ENCODE measurements at regions not wholly inside any gene's neighbourhood (a gene's known extent, or its start where the extent isn't known, plus 50 kb on each side); places are given as distances from the start of the nearest gene placed in this dataset.
"Not testable (repeated sequence)": the region's sequence is repeated elsewhere in the genome, so short reads cannot be mapped to it uniquely, and the experiment has no call there.

DNA sequence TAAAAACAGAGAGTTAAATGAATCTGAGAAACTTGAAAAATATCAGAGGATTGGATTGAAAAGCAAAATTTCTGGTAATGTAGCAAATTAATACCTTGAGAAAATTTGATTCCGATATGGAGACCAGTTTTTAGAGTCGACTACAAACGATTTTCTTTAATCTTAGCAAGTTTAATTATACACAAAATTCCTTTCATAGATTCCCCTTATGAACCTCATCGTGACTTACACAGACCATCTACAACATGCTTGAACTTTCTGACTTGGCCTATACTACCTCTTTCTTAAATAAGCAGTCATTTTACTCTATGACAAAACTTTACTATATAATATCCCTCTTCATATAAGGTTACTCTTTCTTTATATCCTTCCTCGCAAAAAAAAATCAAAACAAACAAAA is 769.6 kb upstream of the CRIM1 start:
- WGBS, 2 donors: 88 to 89% methylated on average over 5 of the region's 5 CpGs

DNA sequence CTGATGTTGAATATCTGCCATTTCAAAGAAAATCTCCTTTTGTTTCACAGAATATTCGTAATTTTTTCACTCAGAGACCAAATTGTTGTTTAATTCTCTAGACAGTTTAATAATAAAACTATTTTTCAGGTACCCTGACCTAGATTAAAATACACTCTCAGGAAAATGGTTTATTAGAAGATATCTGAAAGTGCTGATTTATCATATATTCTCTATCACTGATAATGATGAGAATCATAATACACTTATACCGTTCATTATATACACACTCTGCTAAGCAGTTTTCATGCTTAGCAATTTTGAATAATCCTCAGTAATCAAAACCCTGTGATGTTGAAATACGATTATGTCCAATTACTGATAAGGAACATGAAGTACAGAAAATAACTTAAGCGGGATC is 772.9 kb upstream of the CRIM1 start:
- H3K9me3 ChIP-seq: peaks cover 0 to 2% (median 0%) of the 10 kb centered on the region in 4 donors
- H3K27me3 ChIP-seq: no peaks in the 10 kb centered on the region
- no peak overlapping the region for H3K27ac ChIP-seq
- H3K4me3 ChIP-seq: no peak overlapping the region
- no peaks in the 10 kb centered on the region for H3K4me1 ChIP-seq
- H3K36me3 ChIP-seq: no peaks in the 10 kb centered on the region
- no peak for DNase-seq (ENCODE audit: low spot score in 2 of 2)
- TF ChIP-seq POLR2A (IDR thresholded peaks at IDR 0.05) (no peak), EP300 (IDR thresholded peaks at IDR 0.05) (no peak)
- TF ChIP-seq, protein P1, sequence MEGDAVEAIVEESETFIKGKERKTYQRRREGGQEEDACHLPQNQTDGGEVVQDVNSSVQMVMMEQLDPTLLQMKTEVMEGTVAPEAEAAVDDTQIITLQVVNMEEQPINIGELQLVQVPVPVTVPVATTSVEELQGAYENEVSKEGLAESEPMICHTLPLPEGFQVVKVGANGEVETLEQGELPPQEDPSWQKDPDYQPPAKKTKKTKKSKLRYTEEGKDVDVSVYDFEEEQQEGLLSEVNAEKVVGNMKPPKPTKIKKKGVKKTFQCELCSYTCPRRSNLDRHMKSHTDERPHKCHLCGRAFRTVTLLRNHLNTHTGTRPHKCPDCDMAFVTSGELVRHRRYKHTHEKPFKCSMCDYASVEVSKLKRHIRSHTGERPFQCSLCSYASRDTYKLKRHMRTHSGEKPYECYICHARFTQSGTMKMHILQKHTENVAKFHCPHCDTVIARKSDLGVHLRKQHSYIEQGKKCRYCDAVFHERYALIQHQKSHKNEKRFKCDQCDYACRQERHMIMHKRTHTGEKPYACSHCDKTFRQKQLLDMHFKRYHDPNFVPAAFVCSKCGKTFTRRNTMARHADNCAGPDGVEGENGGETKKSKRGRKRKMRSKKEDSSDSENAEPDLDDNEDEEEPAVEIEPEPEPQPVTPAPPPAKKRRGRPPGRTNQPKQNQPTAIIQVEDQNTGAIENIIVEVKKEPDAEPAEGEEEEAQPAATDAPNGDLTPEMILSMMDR (IDR thresholded peaks at IDR 0.05): no peak
- WGBS, 2 donors: 78 to 81% methylated on average over 4 of the region's 4 CpGs

More for the DNA sequence above, 769.6 kb upstream of the CRIM1 start:
- no peak overlapping the region for H3K27ac ChIP-seq
- DNase-seq (ENCODE audit: low spot score in 2 of 2): no peak
- no peaks in the 10 kb centered on the region for H3K36me3 ChIP-seq
- peaks cover 0 to 2% (median 0%) of the 10 kb centered on the region in 4 donors for H3K9me3 ChIP-seq
- no peaks in the 10 kb centered on the region for H3K4me1 ChIP-seq
- TF ChIP-seq, protein P1 (IDR thresholded peaks at IDR 0.05): no peak
- no peak for TF ChIP-seq EP300 (IDR thresholded peaks at IDR 0.05)
- no peak overlapping the region for H3K4me3 ChIP-seq
- no peaks in the 10 kb centered on the region for H3K27me3 ChIP-seq

DNA sequence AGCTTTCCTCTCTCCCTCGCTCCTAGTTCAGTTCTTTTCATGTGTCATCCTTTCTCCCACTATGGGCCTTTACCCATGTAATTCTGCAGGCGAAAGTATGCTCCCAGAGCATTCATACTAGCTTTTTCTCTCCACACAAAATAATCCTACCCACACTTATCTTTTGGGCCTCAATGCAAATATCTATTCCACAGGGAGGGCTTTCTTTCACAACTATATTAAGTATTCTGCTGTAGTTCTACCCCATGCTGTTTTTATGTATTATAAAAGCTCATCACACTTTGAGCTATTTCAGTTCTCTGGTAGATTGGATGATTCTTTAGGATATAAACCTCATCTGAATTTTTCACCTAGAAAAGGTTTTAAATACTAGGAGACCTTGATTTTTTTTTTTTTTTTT is 774.6 kb upstream of the CRIM1 start:
- Histone ChIP-seq H3K27ac (no peak overlapping the region), H3K36me3 (no peaks in the 10 kb centered on the region), H3K4me1 (no peaks in the 10 kb centered on the region), H3K4me3 (no peak overlapping the region), H3K27me3 (no peaks in the 10 kb centered on the region), H3K9me3 (peaks cover 0 to 2% (median 0%) of the 10 kb centered on the region in 4 donors)
- 79 to 81% methylated on average over 2 of the region's 2 CpGs for WGBS, 2 donors
- TF ChIP-seq EP300 (IDR thresholded peaks at IDR 0.05) (no peak), POLR2A (IDR thresholded peaks at IDR 0.05) (no peak)
- TF ChIP-seq, protein P1 (IDR thresholded peaks at IDR 0.05): no peak
- no peak for DNase-seq (ENCODE audit: low spot score in 2 of 2)

DNA sequence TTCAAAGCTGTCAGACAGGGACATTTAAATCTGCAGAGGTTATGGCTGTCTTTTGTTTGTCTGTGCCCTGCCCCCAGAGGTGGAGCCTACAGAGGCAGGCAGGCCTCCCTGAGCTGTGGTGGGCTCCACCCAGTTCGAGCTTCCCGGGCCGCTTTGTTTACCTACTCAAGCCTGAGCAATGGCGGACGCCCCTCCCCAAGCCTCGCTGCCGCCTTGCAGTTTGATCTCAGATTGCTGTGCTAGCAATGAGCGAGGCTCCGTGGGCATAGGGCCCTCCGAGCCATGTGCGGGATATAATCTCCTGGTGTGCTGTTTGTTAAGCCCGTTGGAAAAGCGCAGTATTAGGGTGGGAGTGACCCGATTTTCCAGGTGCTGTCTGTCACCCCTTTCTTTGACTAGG is 787.0 kb upstream of the CRIM1 start:
- not testable (repeated sequence) for H3K27me3 ChIP-seq; H3K4me1 ChIP-seq; DNase-seq (ENCODE audit: low spot score in 2 of 2); H3K36me3 ChIP-seq; H3K4me3 ChIP-seq; H3K27ac ChIP-seq
- H3K9me3 ChIP-seq: peaks cover 0 to 11% (median 0%) of the 10 kb centered on the region in 4 donors
- whole genome bisulfite sequencing, 2 donors: 88% methylated on average over 7 to 14 of the region's 14 CpGs

DNA sequence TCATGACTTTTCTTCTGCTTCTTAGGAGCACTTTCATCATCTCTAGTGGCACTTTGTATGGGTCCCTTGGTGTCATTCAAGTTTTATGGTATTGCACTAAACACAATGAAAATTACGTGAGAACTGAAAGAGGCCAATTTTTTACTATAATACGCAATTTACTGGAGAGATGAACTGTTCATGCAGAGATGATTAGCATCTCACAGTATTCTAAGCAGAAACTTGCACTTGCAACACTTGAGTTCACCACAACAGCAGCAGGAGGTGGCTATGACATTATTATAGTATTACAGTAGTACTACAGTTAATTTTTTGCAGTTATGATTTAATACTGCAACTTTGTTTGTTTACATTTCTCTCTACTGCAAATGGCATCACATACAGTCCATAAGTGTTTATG is 793.1 kb upstream of the CRIM1 start:
- no peaks in the 10 kb centered on the region for H3K4me1 ChIP-seq
- no peak overlapping the region for H3K4me3 ChIP-seq
- H3K36me3 ChIP-seq: no peaks in the 10 kb centered on the region
- TF ChIP-seq POLR2A (IDR thresholded peaks at IDR 0.05) (no peak), EP300 (IDR thresholded peaks at IDR 0.05) (no peak)
- TF ChIP-seq, protein P1 (IDR thresholded peaks at IDR 0.05): no peak
- no peaks in the 10 kb centered on the region for H3K27me3 ChIP-seq
- no peak overlapping the region for H3K27ac ChIP-seq
- DNase-seq (ENCODE audit: low spot score in 2 of 2): no peak
- H3K9me3 ChIP-seq: no peaks in the 10 kb centered on the region
- WGBS, 2 donors: 76 to 83% methylated on average over 2 of the region's 2 CpGs

DNA sequence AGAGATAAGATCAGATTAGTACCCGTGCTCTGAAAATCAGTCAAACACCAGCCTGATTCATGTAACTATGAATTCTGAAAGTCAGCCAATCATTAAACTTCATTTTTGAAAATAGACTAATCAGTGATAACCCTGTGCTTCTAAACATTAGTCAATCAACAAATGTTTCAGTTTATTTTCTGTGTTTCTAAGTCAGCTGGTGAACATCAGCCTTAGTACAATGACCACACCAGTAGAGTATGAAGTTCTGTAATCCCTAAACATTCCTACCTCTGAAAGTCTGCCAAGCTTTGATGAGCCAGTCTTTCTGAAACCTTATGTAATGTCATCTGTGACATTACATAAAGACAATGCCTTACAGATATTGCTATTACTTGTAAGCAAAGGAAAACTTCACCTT is 807.4 kb upstream of the CRIM1 start:
- Histone ChIP-seq H3K27me3 (no peaks in the 10 kb centered on the region), H3K36me3 (no peaks in the 10 kb centered on the region), H3K4me1 (no peaks in the 10 kb centered on the region), H3K9me3 (no peaks in the 10 kb centered on the region), H3K4me3 (no peak overlapping the region), H3K27ac (no peak overlapping the region)
- 73 to 78% methylated on average over 1 of the region's 1 CpG for WGBS, 2 donors
- TF ChIP-seq EP300 (IDR thresholded peaks at IDR 0.05): no peak
- TF ChIP-seq POLR2A (IDR thresholded peaks at IDR 0.05): no peak
- TF ChIP-seq, protein P1 (IDR thresholded peaks at IDR 0.05): no peak
- DNase-seq (ENCODE audit: low spot score in 2 of 2): no peak

Data from tibial nerve (tissue), 4 donors.